LNCaP clone FGC (cell line): ENCODE measurements at regions not wholly inside any gene's neighbourhood (a gene's known extent, or its start where the extent isn't known, plus 50 kb on each side); places are given as distances from the start of the nearest gene placed in this dataset.

ENCODE experiments used
- DNase-seq: peaks from one replicate; pipeline ENCODE4 v3.0.0-alpha.2; 2011; ENCODE audit warnings: low read depth
- H3K4me3 ChIP-seq: 2 replicates; pipeline ENCODE4 v1.5.1; 2011; ENCODE audit warnings: mild to moderate bottlenecking, low read depth, low read length, control low read depth
- CTCF ChIP-seq: IDR thresholded peaks from 2 replicates; pipeline ENCODE4 v1.5.1; 2012; ENCODE audit warnings: mild to moderate bottlenecking; ENCODE audit not compliant: control insufficient read depth, insufficient read depth; ENCODE audit errors: extremely low read depth

GRCh38 chr6:43879722-43880121, 109.7 kb downstream of the VEGFA start:
- DNase-seq: peak; percentile 21
- no peak for TF ChIP-seq CTCF

GRCh38 chr6:43878823-43879495, 108.9 kb downstream of the VEGFA start:
- DNase-seq: peak; percentile 31
- H3K4me3 ChIP-seq: no peak overlapping the region
- no peak for TF ChIP-seq CTCF

More at GRCh38 chr6:43879722-43880121, 109.7 kb downstream of the VEGFA start:
- H3K4me3 ChIP-seq: no peak overlapping the region

GRCh38 chr6:43878127-43878634, 108.2 kb downstream of the VEGFA start:
- DNase-seq: no peak
- no peak for TF ChIP-seq CTCF
- no peak overlapping the region for H3K4me3 ChIP-seq

GRCh38 chr6:43877463-43878126, 107.6 kb downstream of the VEGFA start:
- no peak for TF ChIP-seq CTCF
- DNase-seq: no peak
- no peak overlapping the region for H3K4me3 ChIP-seq

GRCh38 chr6:43877036-43877435, 107.0 kb downstream of the VEGFA start:
- no peak for DNase-seq
- no peak overlapping the region for H3K4me3 ChIP-seq
- TF ChIP-seq CTCF: no peak

GRCh38 chr6:43876602-43877001, 106.6 kb downstream of the VEGFA start:
- DNase-seq: no peak
- TF ChIP-seq CTCF: no peak
- H3K4me3 ChIP-seq: no peak overlapping the region
